Sigmoid colon (tissue), 6 donors: ENCODE measurements at regions not wholly inside any gene's neighbourhood (a gene's known extent, or its start where the extent isn't known, plus 50 kb on each side); places are given as distances from the start of the nearest gene placed in this dataset.

Source experiments
- DNase-seq: peaks from one replicate; pipeline ENCODE4 v3.0.0-alpha.2; 2019
- H3K27ac ChIP-seq, 4 donors: fragments of 200-600 bp; sonication (generic); one replicate each; pipeline ENCODE4 v1.5.1; 2016 to 2019; ENCODE audit warnings: mild to moderate bottlenecking in 1 of 4
- H3K27me3 ChIP-seq, 3 donors: fragments of 200-600 bp; sonication (generic); one replicate each; pipeline ENCODE4 v1.5.1; 2019; ENCODE audit warnings: mild to moderate bottlenecking in 1 of 3
- H3K36me3 ChIP-seq, 4 donors: fragments of 200-600 bp; sonication (generic); one replicate each; pipeline ENCODE4 v1.5.1; 2016 to 2019
- H3K4me1 ChIP-seq, 4 donors: fragments of 200-600 bp; sonication (generic); one replicate each; pipeline ENCODE4 v1.5.1; 2017 to 2019
- H3K4me3 ChIP-seq, 4 donors: fragments of 200-600 bp; sonication (generic); one replicate each; pipeline ENCODE4 v1.5.1; 2017 to 2019; ENCODE audit warnings: mild to moderate bottlenecking in 2 of 4, moderate library complexity in 1 of 4
- H3K9me3 ChIP-seq, 4 donors: fragments of 200-600 bp in 3 of 4; sonication (generic) in 3 of 4; one replicate each; pipeline versions ENCODE4 v1.5.1 to v1.6.1; 2013 to 2019
- CTCF ChIP-seq, 4 experiments: fragments of 450-650 bp in 3 of 4; fragments of 200-600 bp in 1 of 4; IDR thresholded peaks; one replicate each; pipeline ENCODE4 v1.5.1; 2016 to 2019; ENCODE audit warnings: antibody characterized with exemption in 4 of 4, mild to moderate bottlenecking in 3 of 4, moderate library complexity in 2 of 4
- EP300 ChIP-seq, 4 donors: sonication (generic); formaldehyde crosslinking; IDR thresholded peaks; one replicate each; pipeline ENCODE4 v1.6.1; 2017; ENCODE audit warnings: antibody characterized with exemption in 4 of 4
- POLR2A ChIP-seq, 2 donors: fragments of 450-650 bp; IDR thresholded peaks; one replicate each; pipeline ENCODE4 v1.6.1; 2016; ENCODE audit warnings: antibody characterized with exemption in 2 of 2, mild to moderate bottlenecking in 2 of 2, moderate library complexity in 2 of 2
- POLR2AphosphoS5 ChIP-seq, 4 donors: sonication (generic); formaldehyde crosslinking; IDR thresholded peaks; one replicate each; pipeline ENCODE4 v1.6.1; 2017; ENCODE audit warnings: antibody characterized with exemption in 4 of 4
- WGBS, 2 donors: extraction: QIAGEN DNeasy Blood & Tissue Kit; methylation state at CpG; one replicate each; pipeline ENCODE4 v1.1.7; 2013; 5-methylcytosine and 5-hydroxymethylcytosine counted together
- intact Hi-C: fragments of 100-400 bp; cut with DNase I; formaldehyde crosslinking; loops from one replicate; pipeline ENCODE4 v1.15.1; 2023
- donor health status: healthy with polysubstance abuse.
- donor health status: healthy.

GRCh38 chr9:11500780-11501179, 888.0 kb upstream of the PTPRD start:
- no peak for DNase-seq
- Histone ChIP-seq H3K36me3 (no peaks in the 10 kb centered on the region), H3K27me3 (no peaks in the 10 kb centered on the region), H3K4me3 (no peak overlapping the region), H3K9me3 (peaks cover 0 to 3% (median 0%) of the 10 kb centered on the region in 4 donors), H3K4me1 (no peaks in the 10 kb centered on the region), H3K27ac (no peak overlapping the region)
- no peak for TF ChIP-seq POLR2A (IDR thresholded peaks at IDR 0.05)
- no peak for TF ChIP-seq CTCF (IDR thresholded peaks at IDR 0.05)
- TF ChIP-seq EP300 (IDR thresholded peaks at IDR 0.05), result no peak
- no peak for TF ChIP-seq POLR2AphosphoS5 (IDR thresholded peaks at IDR 0.05)
- intact Hi-C loops, result no loop called here
- 88 to 92% methylated on average over 9 of the region's 9 CpGs for WGBS, 2 donors

GRCh38 chr9:11506980-11507379, 894.2 kb upstream of the PTPRD start:
- TF ChIP-seq CTCF (IDR thresholded peaks at IDR 0.05) (no peak), EP300 (IDR thresholded peaks at IDR 0.05) (no peak), POLR2AphosphoS5 (IDR thresholded peaks at IDR 0.05) (no peak)
- WGBS, 2 donors, result 76 to 82% methylated on average over 2 of the region's 2 CpGs
- DNase-seq, result no peak
- no peaks in the 10 kb centered on the region for H3K9me3 ChIP-seq
- H3K4me1 ChIP-seq, result no peaks in the 10 kb centered on the region
- H3K27me3 ChIP-seq, result no peaks in the 10 kb centered on the region
- intact Hi-C loops, result no loop called here
- no peaks in the 10 kb centered on the region for H3K36me3 ChIP-seq
- H3K27ac ChIP-seq, result no peak overlapping the region
- H3K4me3 ChIP-seq, result no peak overlapping the region

GRCh38 chr9:11537566-11537965, 924.8 kb upstream of the PTPRD start:
- no peak overlapping the region for H3K27ac ChIP-seq
- no peak overlapping the region for H3K4me3 ChIP-seq

GRCh38 chr9:11542781-11543180, 930.0 kb upstream of the PTPRD start:
- no peak for DNase-seq
- H3K4me3 ChIP-seq, result no peak overlapping the region

More at GRCh38 chr9:11537566-11537965, 924.8 kb upstream of the PTPRD start:
- H3K27me3 ChIP-seq, result no peaks in the 10 kb centered on the region
- H3K9me3 ChIP-seq, result no peaks in the 10 kb centered on the region
- TF ChIP-seq CTCF (IDR thresholded peaks at IDR 0.05), result no peak
- TF ChIP-seq POLR2A (IDR thresholded peaks at IDR 0.05), result no peak
- no peak for TF ChIP-seq EP300 (IDR thresholded peaks at IDR 0.05)
- TF ChIP-seq POLR2AphosphoS5 (IDR thresholded peaks at IDR 0.05), result no peak
- H3K36me3 ChIP-seq, result no peaks in the 10 kb centered on the region
- intact Hi-C loops, result no loop called here
- DNase-seq, result no peak
- H3K4me1 ChIP-seq, result no peaks in the 10 kb centered on the region

More at GRCh38 chr9:11542781-11543180, 930.0 kb upstream of the PTPRD start:
- Histone ChIP-seq H3K36me3 (no peaks in the 10 kb centered on the region), H3K9me3 (no peaks in the 10 kb centered on the region), H3K4me1 (no peaks in the 10 kb centered on the region), H3K27me3 (no peaks in the 10 kb centered on the region), H3K27ac (no peak overlapping the region)
- intact Hi-C loops, result no loop called here
- no peak for TF ChIP-seq EP300 (IDR thresholded peaks at IDR 0.05)
- no peak for TF ChIP-seq CTCF (IDR thresholded peaks at IDR 0.05)
- TF ChIP-seq POLR2A (IDR thresholded peaks at IDR 0.05), result no peak
- no peak for TF ChIP-seq POLR2AphosphoS5 (IDR thresholded peaks at IDR 0.05)
